HG03060 (cell line): ENCODE measurements at regions not wholly inside any gene's neighbourhood (a gene's known extent, or its start where the extent isn't known, plus 50 kb on each side); places are given as distances from the start of the nearest gene placed in this dataset.

Experiments used
- ATAC-seq: cut with Tn5 transposase; IDR thresholded peaks from one replicate; pipeline ENCODE4 v1.9.1; 2021; ENCODE audit warnings: low read depth, moderate number of reproducible peaks; ENCODE audit not compliant: unreplicated experiment

DNA sequence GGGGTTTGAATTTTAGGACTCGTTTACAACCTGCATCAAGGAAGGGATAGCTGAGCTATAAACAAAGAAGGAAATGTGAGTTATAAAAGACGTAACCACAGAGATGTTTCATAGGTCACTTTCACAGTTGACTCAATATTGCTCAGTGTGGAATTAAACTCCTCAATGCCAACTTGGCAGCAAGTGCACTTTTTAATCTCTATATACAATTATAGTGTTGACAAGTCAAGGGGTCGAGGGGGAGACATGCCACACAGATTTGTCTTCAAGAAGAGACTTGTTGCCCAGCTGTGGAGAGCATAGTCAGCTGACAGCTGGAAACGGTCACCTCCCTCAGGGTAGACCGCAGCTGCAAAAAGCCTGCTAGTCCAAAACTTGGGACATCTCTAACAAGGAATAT, 163.4 kb upstream of the DMAC1 start:
- no peak for ATAC-seq

DNA sequence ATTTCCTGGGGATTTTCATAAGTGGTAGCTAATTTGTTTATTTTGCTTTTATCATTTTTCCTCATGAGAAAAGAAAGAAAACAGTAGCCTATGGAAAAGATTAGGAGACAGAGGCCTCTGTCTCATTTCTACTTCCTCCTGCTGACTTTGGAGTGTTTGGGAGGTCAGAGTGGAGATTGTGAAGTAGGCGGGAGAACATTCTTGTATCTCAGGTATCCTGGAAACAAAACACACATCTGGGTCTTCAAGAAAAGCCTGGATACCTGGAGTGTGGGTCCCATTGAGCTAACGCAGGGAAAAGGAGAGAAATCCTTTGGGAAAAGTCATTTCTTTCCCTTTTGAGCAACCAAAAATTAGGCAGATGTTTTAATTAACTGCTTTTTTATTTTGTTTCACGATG, 161.5 kb upstream of the DMAC1 start:
- no peak for ATAC-seq

DNA sequence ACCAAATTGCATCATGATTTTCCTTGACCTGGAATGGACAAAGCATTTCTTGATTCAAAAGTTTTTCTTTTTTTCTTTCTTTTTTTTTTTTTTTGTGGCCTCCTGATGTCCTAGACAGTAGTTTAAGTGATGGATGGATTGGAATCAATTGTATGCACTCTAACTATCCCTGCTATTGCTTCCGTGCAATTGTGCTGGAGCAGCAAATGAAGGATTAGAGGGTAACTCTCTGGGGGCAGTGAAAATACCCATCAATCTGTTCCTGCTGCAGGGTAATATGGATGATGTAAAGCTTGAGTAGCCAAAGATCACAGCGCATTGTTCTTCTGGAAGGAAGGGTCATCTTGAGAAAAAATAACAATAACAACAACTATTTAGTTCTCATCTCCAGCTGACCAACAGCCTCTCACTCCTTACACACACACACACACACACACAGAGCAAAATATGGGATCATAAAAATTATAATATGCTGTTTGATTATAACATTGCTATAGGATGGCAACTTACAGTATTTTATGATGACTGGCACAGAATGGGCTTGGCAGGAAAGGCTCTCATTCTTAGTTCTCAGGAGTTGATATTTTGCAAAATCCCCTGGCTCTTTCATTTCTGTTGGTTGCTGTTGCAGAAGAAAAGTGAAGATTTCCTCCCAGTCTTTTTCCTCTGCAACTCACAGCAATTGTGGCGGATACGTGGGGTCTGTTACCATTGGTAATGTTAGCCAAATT, 160.9 kb upstream of the DMAC1 start:
- no peak for ATAC-seq

DNA sequence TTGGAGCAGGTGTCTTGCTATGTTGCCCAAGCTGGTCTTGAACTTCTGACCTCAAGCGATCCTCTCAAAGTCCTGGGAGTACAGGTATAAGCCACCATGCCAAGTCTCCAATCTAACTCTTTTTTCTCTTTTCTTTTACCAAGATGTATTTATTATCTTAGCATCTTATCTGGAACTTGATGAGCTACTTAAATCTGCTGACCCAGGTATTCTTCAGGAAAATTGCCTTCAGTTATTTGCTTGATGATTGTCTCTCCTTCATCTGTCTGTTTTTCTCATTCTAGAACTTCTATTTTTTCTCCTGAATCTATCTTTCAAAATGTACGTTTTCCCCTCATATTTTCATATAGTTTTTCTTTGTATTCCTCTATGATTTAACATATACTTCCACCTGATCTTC, 158.2 kb upstream of the DMAC1 start:
- no peak for ATAC-seq

- no peak for ATAC-seq
Observed at GRCh38 chr9:7947577-7947976, 148.0 kb upstream of the DMAC1 start.

DNA sequence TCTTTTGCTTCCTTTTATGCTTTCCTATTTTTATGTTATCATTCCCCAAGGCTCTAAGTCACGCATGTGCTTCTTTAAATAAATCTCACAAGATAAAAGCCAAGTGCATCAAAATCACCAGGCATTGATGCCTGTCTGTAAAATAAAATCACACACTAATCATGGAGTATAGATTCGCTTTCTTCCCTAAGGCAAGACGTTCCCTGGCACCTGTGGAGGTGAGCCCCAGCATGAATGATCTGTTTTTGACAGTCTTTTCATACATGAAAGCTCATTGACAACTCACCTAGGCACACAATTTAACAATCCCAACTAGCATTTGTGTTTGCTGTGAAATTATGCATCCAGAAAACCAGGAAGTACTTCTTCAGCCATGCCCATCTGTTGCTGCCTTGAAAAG, 146.9 kb upstream of the DMAC1 start:
- ATAC-seq = no peak

GRCh38 chr9:7944572-7944971, 145.0 kb upstream of the DMAC1 start:
- ATAC-seq = no peak

- no peak for ATAC-seq
Observed at GRCh38 chr9:7937761-7938491, 138.3 kb upstream of the DMAC1 start.

GRCh38 chr9:7936996-7937395, 137.4 kb upstream of the DMAC1 start:
- ATAC-seq = no peak

DNA sequence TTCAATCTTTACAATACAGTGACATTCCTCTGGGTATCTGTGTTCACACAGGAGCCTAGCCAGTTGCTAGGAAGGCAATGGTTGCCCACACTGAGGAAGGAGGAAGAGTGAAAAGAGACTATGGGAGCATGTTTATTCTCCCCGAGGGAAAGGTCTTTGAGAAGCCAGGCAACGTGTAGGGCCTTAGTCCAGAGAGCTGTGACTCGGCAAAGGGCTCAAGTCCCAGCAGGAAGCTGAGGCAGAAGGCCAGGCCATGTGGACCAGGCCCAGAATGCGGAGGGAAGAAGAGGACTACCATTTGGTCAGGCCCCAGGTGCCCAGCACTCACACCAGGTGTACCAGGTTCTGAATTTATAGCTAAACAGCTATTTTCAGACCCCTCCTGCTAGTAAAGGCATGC, 136.6 kb upstream of the DMAC1 start:
- ATAC-seq = no peak

- peak; percentile 36 for ATAC-seq
Observed at GRCh38 chr9:7935681-7936080, 136.1 kb upstream of the DMAC1 start.

DNA sequence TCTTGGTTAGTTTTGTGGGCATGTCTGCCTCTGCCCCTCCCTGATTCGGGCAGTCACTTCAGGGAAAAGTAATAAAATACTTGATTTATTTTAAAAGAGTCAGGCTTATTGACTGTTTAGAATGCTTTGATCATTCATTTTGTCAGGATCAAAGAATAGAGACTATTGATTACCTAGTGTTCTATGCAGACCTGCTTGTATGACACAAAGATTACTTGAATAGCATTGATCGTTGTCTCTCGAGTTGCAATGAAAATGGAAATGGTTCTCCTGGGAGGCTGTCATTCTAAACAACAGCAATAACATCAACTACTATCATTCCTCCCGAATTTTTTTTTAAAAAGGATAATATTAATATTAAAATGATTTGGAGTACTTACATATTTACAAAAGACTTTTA, 133.2 kb upstream of the DMAC1 start:
- no peak for ATAC-seq

DNA sequence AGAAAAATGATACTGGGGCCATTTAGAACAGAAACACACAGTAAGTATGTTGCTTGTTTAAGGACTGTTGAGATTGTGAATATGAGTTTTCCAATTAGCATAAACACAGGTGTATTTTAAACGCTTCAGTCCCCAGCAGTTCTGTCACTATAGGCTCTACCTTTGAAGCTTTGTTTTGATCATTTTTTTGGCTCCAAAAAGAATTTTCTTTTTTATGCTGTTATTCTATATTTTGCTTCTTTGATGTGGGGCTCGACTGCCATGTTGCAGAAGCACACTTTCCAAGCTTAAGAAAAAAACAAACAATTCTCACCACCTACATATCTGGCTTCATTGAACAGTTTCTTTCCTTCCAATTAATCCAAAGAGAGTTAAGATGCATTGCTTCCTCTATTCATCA, 131.0 kb upstream of the DMAC1 start:
- no peak for ATAC-seq

- no peak for ATAC-seq
Observed at GRCh38 chr9:7921545-7922197, 122.1 kb upstream of the DMAC1 start.

DNA sequence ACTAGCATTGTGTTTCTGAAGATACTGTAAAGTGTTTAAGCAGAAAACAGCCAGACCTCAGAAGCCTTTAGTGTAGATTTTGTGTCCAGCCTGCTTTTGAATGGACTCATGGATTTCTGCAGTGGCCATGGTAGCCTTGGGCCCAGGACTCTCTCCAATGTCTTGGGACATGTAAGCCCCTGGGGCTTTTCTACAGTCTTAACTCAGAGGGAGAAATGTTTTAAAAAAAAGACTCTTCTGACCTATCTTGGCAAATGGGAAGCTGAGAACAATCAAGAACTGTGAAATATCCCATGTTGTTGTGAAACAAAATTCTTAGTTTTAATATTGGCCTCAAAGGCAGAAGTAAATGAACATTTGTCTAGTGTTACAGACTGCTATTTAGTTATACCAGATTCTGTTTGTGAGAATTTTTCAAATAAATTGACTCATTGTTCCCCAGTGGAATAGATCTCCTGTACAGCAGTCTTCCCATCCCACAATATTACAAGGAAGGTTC, 112.5 kb upstream of the DMAC1 start:
- no peak for ATAC-seq

DNA sequence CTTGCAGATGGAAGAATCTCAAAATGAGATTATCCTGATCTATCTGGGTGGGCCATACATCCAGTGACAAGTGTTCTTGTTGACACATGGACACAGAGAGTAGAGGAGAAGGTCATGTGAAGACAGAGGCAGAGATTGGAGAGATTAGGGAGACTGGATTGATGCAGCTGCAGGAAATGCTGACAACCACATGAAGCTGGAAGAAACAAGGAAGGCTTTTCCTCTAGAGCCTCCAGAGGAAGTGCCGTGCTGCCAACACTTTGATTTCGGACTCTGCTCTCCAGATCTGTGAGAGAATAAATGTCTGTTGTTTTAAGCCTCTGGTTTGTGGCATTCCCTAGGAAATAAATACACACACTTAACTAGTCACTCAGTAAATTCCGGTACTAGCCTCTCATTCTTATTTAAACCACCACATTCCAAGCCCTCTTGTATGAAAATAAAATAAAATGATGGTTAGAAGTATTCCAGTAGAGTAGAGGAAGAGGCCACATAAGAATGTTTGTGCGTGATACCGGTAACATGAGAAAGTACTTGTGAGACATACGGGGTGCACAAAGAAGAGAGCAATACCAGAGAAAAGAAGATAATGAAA, 110.9 kb upstream of the DMAC1 start:
- no peak for ATAC-seq

DNA sequence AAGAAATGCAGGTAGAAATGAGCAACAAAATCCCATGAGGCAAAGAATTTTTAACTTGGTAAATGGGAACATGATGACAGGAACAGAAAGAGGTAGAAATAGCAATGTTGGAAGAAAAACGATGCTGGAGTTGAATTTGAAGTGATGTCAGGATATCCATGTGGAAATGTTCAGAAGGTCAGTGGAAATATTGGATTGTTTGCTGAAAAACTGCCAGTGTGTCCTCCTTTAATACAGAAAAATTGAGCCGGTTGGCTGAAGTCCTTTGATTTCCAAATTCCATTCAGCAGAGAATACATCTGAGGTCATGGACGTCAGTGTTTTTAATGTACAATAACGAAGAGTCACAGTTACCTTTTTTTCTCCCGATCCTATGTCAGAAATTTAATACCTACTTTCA, 110.0 kb upstream of the DMAC1 start:
- no peak for ATAC-seq

GRCh38 chr9:7907551-7908337, 108.2 kb upstream of the DMAC1 start:
- ATAC-seq = no peak

GRCh38 chr9:7906783-7907550, 107.4 kb upstream of the DMAC1 start:
- ATAC-seq = no peak

DNA sequence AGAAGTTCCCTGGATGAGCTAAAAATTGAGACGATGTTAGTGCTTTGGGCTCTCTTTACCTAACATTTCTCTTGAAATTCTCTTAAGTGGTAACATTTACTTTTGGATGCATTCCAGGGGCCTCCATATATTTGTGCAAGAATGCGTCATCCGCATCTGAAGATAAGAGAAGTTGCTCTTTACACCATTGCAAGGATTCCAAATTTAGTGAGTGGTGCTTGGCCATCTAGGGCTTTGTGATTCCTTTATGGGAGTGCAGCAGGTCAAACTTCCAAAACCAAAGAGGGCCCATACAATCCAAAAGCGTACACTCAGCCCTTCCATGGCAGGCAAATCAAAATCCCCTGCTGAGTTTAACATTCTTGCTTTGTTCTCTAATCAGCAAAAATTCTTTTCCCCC, 102.0 kb upstream of the DMAC1 start:
- no peak for ATAC-seq
